ENCODE measurements at regions not wholly inside any gene's neighbourhood (a gene's known extent, or its start where the extent isn't known, plus 50 kb on each side); places are given as distances from the start of the nearest gene placed in this dataset.

GRCh38 chr9:26710008-26710407, 182.6 kb downstream of the CAAP1 start:
- no peak for TF ChIP-seq GATA2 (IDR thresholded peaks at IDR 0.05; ENCODE audit: low read depth, low read length)
- TF ChIP-seq GATA3 (IDR thresholded peaks at IDR 0.05; ENCODE audit: low read depth, low read length): no peak
